ENCODE measurements at regions not wholly inside any gene's neighbourhood (a gene's known extent, or its start where the extent isn't known, plus 50 kb on each side); places are given as distances from the start of the nearest gene placed in this dataset.

GRCh38 chr3:5309602-5310001 is 122.1 kb downstream of the EDEM1 start:
- no peak for TF ChIP-seq CTCF (IDR thresholded peaks at IDR 0.05)
- no peak for TF ChIP-seq POLR2A (IDR thresholded peaks at IDR 0.05)

All from prostate gland (tissue), 2 donors.